Left ventricle myocardium inferior (tissue), 1 donor: ENCODE measurements at regions not wholly inside any gene's neighbourhood (a gene's known extent, or its start where the extent isn't known, plus 50 kb on each side); places are given as distances from the start of the nearest gene placed in this dataset.

Experiments
- DNase-seq: peaks from one replicate; pipeline ENCODE4 v3.0.0-alpha.2; 2020
- H3K27ac ChIP-seq: fragments of 200-600 bp; replicated peaks from 2 replicates; pipeline ENCODE4 v1.8.0; 2021
- H3K27me3 ChIP-seq: fragments of 200-600 bp; 2 replicates; pipeline ENCODE4 v1.8.0; 2021; ENCODE audit warnings: low read depth
- H3K36me3 ChIP-seq: fragments of 200-600 bp; 2 replicates; pipeline ENCODE4 v1.8.0; 2021
- H3K4me1 ChIP-seq: fragments of 200-600 bp; 2 replicates; pipeline ENCODE4 v1.8.0; 2021
- H3K4me3 ChIP-seq: fragments of 200-600 bp; 2 replicates; pipeline ENCODE4 v1.8.0; 2021; ENCODE audit warnings: mild to moderate bottlenecking, moderate library complexity
- H3K9me3 ChIP-seq: fragments of 200-600 bp; replicated peaks from 2 replicates; pipeline ENCODE4 v1.8.0; 2021
- CTCF ChIP-seq: fragments of 200-600 bp; IDR thresholded peaks from 2 replicates; pipeline ENCODE4 v1.8.0; 2021; ENCODE audit warnings: antibody characterized with exemption, mild to moderate bottlenecking, borderline replicate concordance
- intact Hi-C: fragments of 100-400 bp; cut with micrococcal nuclease; formaldehyde crosslinking; loops from one replicate; pipeline ENCODE4 v1.11.0; 2022
- donor health status: DM: no; HTN: yes; CAD: no; lungs with severe emphysema.

DNA sequence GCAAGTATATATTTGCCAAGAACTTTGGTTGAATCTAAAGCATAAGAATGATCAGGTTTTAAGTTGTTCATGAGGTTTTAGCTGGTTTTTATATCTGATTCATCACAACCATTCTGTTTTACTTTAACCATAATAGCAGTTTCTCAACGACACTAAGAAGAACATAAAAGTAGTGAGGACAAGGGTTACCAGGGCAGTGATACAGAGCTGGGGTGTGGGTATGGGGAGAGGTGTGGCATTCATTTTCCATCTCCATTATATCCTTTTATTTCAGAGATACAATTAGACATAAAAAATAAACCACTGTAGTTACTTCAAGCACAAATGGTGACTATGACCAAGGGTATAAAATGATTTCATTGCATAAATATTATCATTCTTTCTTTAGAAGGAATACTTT, 149.8 kb upstream of the STEAP4 start:
- DNase-seq = no peak
- Histone ChIP-seq H3K36me3 (no peaks in the 10 kb centered on the region), H3K4me3 (no peak overlapping the region), H3K9me3 (no peaks in the 10 kb centered on the region), H3K27ac (no peak overlapping the region), H3K4me1 (no peaks in the 10 kb centered on the region), H3K27me3 (no peaks in the 10 kb centered on the region)
- TF ChIP-seq CTCF = no peak
- intact Hi-C loops = no loop called here

DNA sequence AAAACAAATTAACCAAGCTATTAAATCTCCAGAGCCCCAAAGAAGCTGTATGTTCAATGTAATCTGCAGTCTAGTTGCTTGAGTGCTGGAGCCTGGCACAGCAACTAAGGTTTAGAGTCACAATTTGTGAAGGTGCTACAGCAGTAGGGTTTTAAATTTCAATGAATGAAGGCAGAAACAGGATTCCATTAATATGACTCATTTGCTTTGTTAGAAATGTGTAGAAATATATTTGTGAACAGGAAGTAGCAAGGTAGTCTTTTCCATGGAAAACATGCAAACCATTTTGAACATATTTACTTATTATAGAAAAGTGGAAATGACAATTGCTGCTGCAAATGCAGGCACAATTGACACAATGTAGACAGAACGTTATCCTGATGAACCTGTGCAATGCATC, 149.0 kb upstream of the STEAP4 start:
- Histone ChIP-seq H3K9me3 (no peaks in the 10 kb centered on the region), H3K36me3 (no peaks in the 10 kb centered on the region), H3K4me3 (no peak overlapping the region), H3K4me1 (no peaks in the 10 kb centered on the region), H3K27me3 (no peaks in the 10 kb centered on the region), H3K27ac (no peak overlapping the region)
- TF ChIP-seq CTCF = no peak
- DNase-seq = no peak
- intact Hi-C loops = no loop called here

DNA sequence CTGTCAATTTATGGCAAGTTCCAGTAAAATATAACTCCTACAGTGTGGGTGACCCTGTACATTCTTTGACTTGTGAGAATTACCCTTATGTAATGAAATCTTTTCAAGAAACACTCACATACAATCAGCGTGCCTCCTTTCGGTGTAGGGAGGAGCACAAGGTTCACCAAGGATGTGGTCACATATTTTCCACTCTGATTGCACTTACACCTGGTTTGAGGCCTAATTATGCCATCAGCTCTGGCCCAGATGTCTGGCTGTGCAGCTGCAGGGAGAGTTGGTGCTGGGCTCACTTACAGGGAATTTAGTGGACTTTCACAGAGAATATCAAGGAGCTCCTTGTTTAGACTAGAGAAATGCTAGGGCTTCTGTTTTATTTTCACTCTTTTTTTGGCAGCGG, 146.0 kb upstream of the STEAP4 start:
- H3K9me3 ChIP-seq = no peaks in the 10 kb centered on the region
- H3K4me1 ChIP-seq = no peaks in the 10 kb centered on the region
- DNase-seq = no peak
- no peaks in the 10 kb centered on the region for H3K36me3 ChIP-seq
- intact Hi-C loops = no loop called here
- TF ChIP-seq CTCF = no peak
- no peaks in the 10 kb centered on the region for H3K27me3 ChIP-seq
- no peak overlapping the region for H3K4me3 ChIP-seq
- H3K27ac ChIP-seq = no peak overlapping the region

GRCh38 chr7:88450874-88451273, 144.2 kb upstream of the STEAP4 start:
- Histone ChIP-seq H3K9me3 (no peaks in the 10 kb centered on the region), H3K27ac (no peak overlapping the region), H3K4me3 (no peak overlapping the region), H3K27me3 (no peaks in the 10 kb centered on the region), H3K4me1 (no peaks in the 10 kb centered on the region), H3K36me3 (no peaks in the 10 kb centered on the region)
- DNase-seq = no peak
- no peak for TF ChIP-seq CTCF
- intact Hi-C loops = no loop called here

DNA sequence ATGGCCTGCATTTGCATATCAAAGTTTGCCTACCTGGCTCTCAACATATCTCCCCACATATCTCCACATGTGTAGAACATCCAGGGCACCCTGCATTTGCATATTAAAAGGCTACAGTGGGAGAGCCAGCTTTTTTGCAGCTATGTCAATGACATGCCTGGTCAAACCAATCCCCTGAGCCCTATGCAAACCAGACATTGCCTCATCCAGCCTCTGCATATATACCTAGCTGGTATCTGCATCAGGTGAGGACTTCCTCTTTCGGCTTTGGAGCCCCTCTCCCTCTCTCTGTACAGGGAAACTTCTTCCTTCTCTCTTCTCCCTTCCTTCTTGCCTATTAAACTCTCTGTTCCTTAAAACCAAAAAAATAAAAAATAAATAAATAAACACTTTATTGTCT, 142.7 kb upstream of the STEAP4 start:
- no peaks in the 10 kb centered on the region for H3K4me1 ChIP-seq

More for the DNA sequence above, 142.7 kb upstream of the STEAP4 start:
- no peaks in the 10 kb centered on the region for H3K9me3 ChIP-seq
- H3K4me3 ChIP-seq = no peak overlapping the region
- H3K36me3 ChIP-seq = no peaks in the 10 kb centered on the region
- no peak overlapping the region for H3K27ac ChIP-seq
- intact Hi-C loops = no loop called here
- no peak for TF ChIP-seq CTCF
- no peaks in the 10 kb centered on the region for H3K27me3 ChIP-seq
- DNase-seq = no peak
